A673 (cell line): ENCODE measurements at regions not wholly inside any gene's neighbourhood (a gene's known extent, or its start where the extent isn't known, plus 50 kb on each side); places are given as distances from the start of the nearest gene placed in this dataset.

ENCODE experiments used
- EZH2 ChIP-seq: fragments of 200-600 bp; sonication (generic); IDR thresholded peaks from 2 replicates; pipeline ENCODE4 v1.6.1; 2017; ENCODE audit warnings: borderline replicate concordance, low read depth, mild to moderate bottlenecking, mixed read lengths, antibody characterized with exemption, low read length; ENCODE audit not compliant: poor library complexity, severe bottlenecking
- TF ChIP-seq, protein P1 (sequence below): fragments of 300-800, 200-600 bp; sonication (generic); conservative IDR thresholded peaks from 2 replicates; pipeline ENCODE4 v1.5.1; 2017; ENCODE audit warnings: low read depth, mild to moderate bottlenecking, antibody characterized with exemption, low read length, moderate library complexity, mixed read lengths

DNA sequence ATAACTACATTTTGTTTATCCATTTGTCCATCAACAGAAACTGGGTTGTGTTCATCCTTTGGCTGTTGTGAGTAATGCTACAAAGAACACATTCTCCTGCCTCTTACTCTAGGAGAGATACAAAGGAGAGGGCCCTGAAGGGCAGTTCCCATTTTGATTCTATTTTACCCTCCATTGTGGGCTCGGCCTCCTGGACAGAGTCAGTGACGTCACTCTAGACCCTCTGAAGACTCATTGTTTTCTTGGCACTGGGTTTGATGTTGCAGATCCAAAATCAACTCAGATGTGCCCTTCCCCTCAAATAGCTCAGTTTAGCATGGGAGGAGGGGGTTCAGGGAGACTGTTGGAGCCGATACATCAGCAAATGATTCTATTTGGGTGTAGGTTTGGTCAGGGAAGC, 280.9 kb downstream of the UTP18 start:
- TF ChIP-seq, protein P1, sequence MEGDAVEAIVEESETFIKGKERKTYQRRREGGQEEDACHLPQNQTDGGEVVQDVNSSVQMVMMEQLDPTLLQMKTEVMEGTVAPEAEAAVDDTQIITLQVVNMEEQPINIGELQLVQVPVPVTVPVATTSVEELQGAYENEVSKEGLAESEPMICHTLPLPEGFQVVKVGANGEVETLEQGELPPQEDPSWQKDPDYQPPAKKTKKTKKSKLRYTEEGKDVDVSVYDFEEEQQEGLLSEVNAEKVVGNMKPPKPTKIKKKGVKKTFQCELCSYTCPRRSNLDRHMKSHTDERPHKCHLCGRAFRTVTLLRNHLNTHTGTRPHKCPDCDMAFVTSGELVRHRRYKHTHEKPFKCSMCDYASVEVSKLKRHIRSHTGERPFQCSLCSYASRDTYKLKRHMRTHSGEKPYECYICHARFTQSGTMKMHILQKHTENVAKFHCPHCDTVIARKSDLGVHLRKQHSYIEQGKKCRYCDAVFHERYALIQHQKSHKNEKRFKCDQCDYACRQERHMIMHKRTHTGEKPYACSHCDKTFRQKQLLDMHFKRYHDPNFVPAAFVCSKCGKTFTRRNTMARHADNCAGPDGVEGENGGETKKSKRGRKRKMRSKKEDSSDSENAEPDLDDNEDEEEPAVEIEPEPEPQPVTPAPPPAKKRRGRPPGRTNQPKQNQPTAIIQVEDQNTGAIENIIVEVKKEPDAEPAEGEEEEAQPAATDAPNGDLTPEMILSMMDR, result no peak
- TF ChIP-seq EZH2, result no peak
